ENCODE measurements at regions not wholly inside any gene's neighbourhood (a gene's known extent, or its start where the extent isn't known, plus 50 kb on each side); places are given as distances from the start of the nearest gene placed in this dataset.

DNA sequence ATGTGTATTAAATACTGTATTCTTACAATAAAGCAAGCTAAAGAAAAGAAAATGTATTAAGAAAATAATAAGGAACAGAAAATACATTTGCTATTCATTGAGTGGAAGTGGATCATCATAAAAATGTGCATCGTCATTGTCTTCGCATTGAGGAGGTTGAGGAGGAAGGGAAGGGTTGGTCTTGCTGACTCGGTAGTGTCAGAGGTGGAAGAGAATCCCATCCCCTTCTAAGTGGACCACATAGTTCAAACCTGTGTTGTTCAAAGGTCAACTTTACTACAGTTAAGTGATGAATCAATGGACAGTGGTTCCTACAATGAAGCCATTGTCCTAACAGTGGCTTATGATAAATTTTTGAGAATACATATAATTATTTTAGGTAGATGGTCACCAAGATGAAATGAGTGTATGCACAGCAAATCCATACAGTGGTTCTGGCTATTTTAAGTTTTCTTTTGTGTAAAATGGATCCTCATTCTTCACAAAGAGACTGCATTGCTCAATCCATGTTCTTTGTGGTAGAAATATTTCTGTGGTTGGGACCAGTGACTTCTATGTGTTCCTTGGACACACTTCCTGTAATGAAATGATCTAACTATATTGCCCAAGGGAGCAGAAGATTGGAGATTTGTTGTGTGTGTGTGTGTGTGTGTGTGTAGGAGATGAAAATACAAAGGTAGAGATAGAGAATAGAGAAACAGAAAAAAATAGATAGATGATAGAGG is 556.4 kb upstream of the AMELY start:
- TF ChIP-seq, protein P1, sequence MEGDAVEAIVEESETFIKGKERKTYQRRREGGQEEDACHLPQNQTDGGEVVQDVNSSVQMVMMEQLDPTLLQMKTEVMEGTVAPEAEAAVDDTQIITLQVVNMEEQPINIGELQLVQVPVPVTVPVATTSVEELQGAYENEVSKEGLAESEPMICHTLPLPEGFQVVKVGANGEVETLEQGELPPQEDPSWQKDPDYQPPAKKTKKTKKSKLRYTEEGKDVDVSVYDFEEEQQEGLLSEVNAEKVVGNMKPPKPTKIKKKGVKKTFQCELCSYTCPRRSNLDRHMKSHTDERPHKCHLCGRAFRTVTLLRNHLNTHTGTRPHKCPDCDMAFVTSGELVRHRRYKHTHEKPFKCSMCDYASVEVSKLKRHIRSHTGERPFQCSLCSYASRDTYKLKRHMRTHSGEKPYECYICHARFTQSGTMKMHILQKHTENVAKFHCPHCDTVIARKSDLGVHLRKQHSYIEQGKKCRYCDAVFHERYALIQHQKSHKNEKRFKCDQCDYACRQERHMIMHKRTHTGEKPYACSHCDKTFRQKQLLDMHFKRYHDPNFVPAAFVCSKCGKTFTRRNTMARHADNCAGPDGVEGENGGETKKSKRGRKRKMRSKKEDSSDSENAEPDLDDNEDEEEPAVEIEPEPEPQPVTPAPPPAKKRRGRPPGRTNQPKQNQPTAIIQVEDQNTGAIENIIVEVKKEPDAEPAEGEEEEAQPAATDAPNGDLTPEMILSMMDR (IDR thresholded peaks at IDR 0.05) = no peak
- TF ChIP-seq POLR2A (IDR thresholded peaks at IDR 0.05) (no peak), POLR2AphosphoS5 (IDR thresholded peaks at IDR 0.05) (no peak)

Measured in breast epithelium (tissue), 3 donors.